Ishikawa (cell line): ENCODE measurements at regions not wholly inside any gene's neighbourhood (a gene's known extent, or its start where the extent isn't known, plus 50 kb on each side); places are given as distances from the start of the nearest gene placed in this dataset.

Source experiments
- CEBPB ChIP-seq: IDR thresholded peaks from 2 replicates; pipeline ENCODE4 v1.6.1; 2012
- CREB1 ChIP-seq: IDR thresholded peaks from 2 replicates; pipeline ENCODE4 v1.6.1; 2012; ENCODE audit warnings: low read depth
- EGR1 ChIP-seq: IDR thresholded peaks from 2 replicates; pipeline ENCODE4 v1.6.1; 2012
- EP300 ChIP-seq: IDR thresholded peaks from 2 replicates; pipeline ENCODE4 v1.6.1; 2012; ENCODE audit warnings: borderline replicate concordance
- FOXM1 ChIP-seq: IDR thresholded peaks from 2 replicates; pipeline ENCODE4 v1.6.1; 2012; ENCODE audit warnings: low read depth, borderline replicate concordance
- MAX ChIP-seq: IDR thresholded peaks from 2 replicates; pipeline ENCODE4 v1.6.1; 2012
- NFIC ChIP-seq: IDR thresholded peaks from 2 replicates; pipeline ENCODE4 v1.6.1; 2012
- RAD21 ChIP-seq: IDR thresholded peaks from 2 replicates; pipeline ENCODE4 v1.6.1; 2012; ENCODE audit warnings: low read depth
- REST ChIP-seq: IDR thresholded peaks from 2 replicates; pipeline ENCODE4 v1.6.1; 2012; ENCODE audit warnings: low read depth, mild to moderate bottlenecking
- TAF1 ChIP-seq: IDR thresholded peaks from 2 replicates; pipeline ENCODE4 v1.6.1; 2012; ENCODE audit warnings: low read depth, mild to moderate bottlenecking
- TCF12 ChIP-seq: IDR thresholded peaks from 2 replicates; pipeline ENCODE4 v1.6.1; 2012; ENCODE audit warnings: low read depth
- TEAD4 ChIP-seq: IDR thresholded peaks from 2 replicates; pipeline ENCODE4 v1.6.1; 2012
- USF1 ChIP-seq: IDR thresholded peaks from 2 replicates; pipeline ENCODE4 v1.6.1; 2012
- YY1 ChIP-seq: IDR thresholded peaks from 2 replicates; pipeline ENCODE4 v1.6.1; 2012; ENCODE audit warnings: low read depth
- ZBTB7A ChIP-seq: IDR thresholded peaks from 2 replicates; pipeline ENCODE4 v1.6.1; 2012; ENCODE audit warnings: low read depth

- TF ChIP-seq CEBPB (no peak), CREB1 (no peak), TEAD4 (no peak), TCF12 (no peak), USF1 (no peak), EP300 (no peak), NFIC (no peak), MAX (no peak), REST (no peak), YY1 (no peak), FOXM1 (no peak), ZBTB7A (no peak), TAF1 (no peak), RAD21 (no peak)
Observed at GRCh38 chr19:56933014-56933705, 92.6 kb upstream of the PEG3 start.

GRCh38 chr19:56934438-56935090, 94.0 kb upstream of the PEG3 start:
- no peak for TF ChIP-seq ZBTB7A
- no peak for TF ChIP-seq MAX
- TF ChIP-seq EGR1: no peak
- no peak for TF ChIP-seq CREB1
- TF ChIP-seq NFIC: no peak
- TF ChIP-seq RAD21: no peak
- TF ChIP-seq USF1: no peak
- TF ChIP-seq FOXM1: no peak
- TF ChIP-seq YY1: no peak
- no peak for TF ChIP-seq REST
- TF ChIP-seq EP300: no peak
- no peak for TF ChIP-seq TAF1
- no peak for TF ChIP-seq CEBPB
- TF ChIP-seq TEAD4: no peak
- TF ChIP-seq TCF12: no peak

- no peak for TF ChIP-seq NFIC
- TF ChIP-seq MAX: no peak
- no peak for TF ChIP-seq TCF12
- TF ChIP-seq FOXM1: no peak
- no peak for TF ChIP-seq TAF1
- TF ChIP-seq CREB1: no peak
Observed at GRCh38 chr19:56939951-56940350, 99.4 kb upstream of the PEG3 start.

GRCh38 chr19:56942756-56943155, 102.2 kb upstream of the PEG3 start:
- TF ChIP-seq ZBTB7A: no peak
- TF ChIP-seq NFIC: no peak
- TF ChIP-seq CREB1: no peak
- no peak for TF ChIP-seq USF1

GRCh38 chr19:56946159-56946558, 105.6 kb upstream of the PEG3 start:
- no peak for TF ChIP-seq ZBTB7A
- no peak for TF ChIP-seq FOXM1
- TF ChIP-seq CREB1: no peak
- TF ChIP-seq EP300: no peak
- TF ChIP-seq TCF12: no peak
- TF ChIP-seq CEBPB: no peak
- no peak for TF ChIP-seq REST
- no peak for TF ChIP-seq NFIC
- no peak for TF ChIP-seq USF1
- TF ChIP-seq YY1: no peak
- no peak for TF ChIP-seq TEAD4
- no peak for TF ChIP-seq TAF1
- TF ChIP-seq EGR1: no peak
- no peak for TF ChIP-seq MAX
- no peak for TF ChIP-seq RAD21
